HL-60 (cell line): ENCODE measurements at regions not wholly inside any gene's neighbourhood (a gene's known extent, or its start where the extent isn't known, plus 50 kb on each side); places are given as distances from the start of the nearest gene placed in this dataset.

Experiments used
- DNase-seq, 2 experiments: peaks; one replicate each; pipeline ENCODE4 v3.0.0-alpha.2; 2010 to 2020; ENCODE audit warnings: low read depth in 1 of 2, low spot score in 1 of 2
- H3K27ac ChIP-seq: fragments of 250-450 bp; sonication (Bioruptor Pico); replicated peaks from 2 replicates; pipeline ENCODE4 v1.5.1; 2020; ENCODE audit warnings: mild to moderate bottlenecking, moderate library complexity
- H3K27me3 ChIP-seq: fragments of 250-450 bp; sonication (Bioruptor Pico); 2 replicates; pipeline ENCODE4 v1.5.1; 2021; ENCODE audit warnings: mild to moderate bottlenecking, moderate library complexity; ENCODE audit not compliant: insufficient read depth, poor library complexity, severe bottlenecking
- H3K4me3 ChIP-seq: replicated peaks from 2 replicates; pipeline ENCODE4 v1.5.1; 2011; ENCODE audit warnings: mild to moderate bottlenecking, control low read depth, low read length; ENCODE audit not compliant: insufficient read depth
- CTCF ChIP-seq: IDR thresholded peaks from one replicate; pipeline ENCODE4 v1.5.1; 2011; ENCODE audit warnings: low read length, control low read depth, inconsistent platforms; ENCODE audit not compliant: insufficient read depth
- GABPA ChIP-seq: IDR thresholded peaks from 2 replicates; pipeline ENCODE4 v1.6.1; 2012; ENCODE audit warnings: low read depth
- POLR2AphosphoS5 ChIP-seq: IDR thresholded peaks from 2 replicates; pipeline ENCODE4 v1.6.1; 2012; ENCODE audit warnings: low read depth
- REST ChIP-seq: IDR thresholded peaks from 2 replicates; pipeline ENCODE4 v1.6.1; 2012; ENCODE audit warnings: low read depth; ENCODE audit not compliant: insufficient replicate concordance
- SPI1 ChIP-seq: IDR thresholded peaks from 2 replicates; pipeline ENCODE4 v1.6.1; 2012; ENCODE audit warnings: low read depth, mild to moderate bottlenecking, borderline replicate concordance

- DNase-seq = no peak
- Histone ChIP-seq H3K27me3 (no peaks in the 10 kb centered on the region), H3K27ac (no peak overlapping the region), H3K4me3 (no peak overlapping the region)
- TF ChIP-seq SPI1 = no peak
- no peak for TF ChIP-seq POLR2AphosphoS5
- TF ChIP-seq GABPA = no peak
- no peak for TF ChIP-seq REST
- no peak for TF ChIP-seq CTCF
Measured at GRCh38 chr14:43532825-43533416, 974.2 kb downstream of the FSCB start.

- no peak overlapping the region for H3K4me3 ChIP-seq
- H3K27me3 ChIP-seq = no peaks in the 10 kb centered on the region
- H3K27ac ChIP-seq = no peak overlapping the region
- TF ChIP-seq CTCF (no peak), POLR2AphosphoS5 (no peak)
- no peak for DNase-seq
Measured at GRCh38 chr14:43528321-43528720, 978.8 kb downstream of the FSCB start.

- no peak for DNase-seq
- H3K27me3 ChIP-seq = no peaks in the 10 kb centered on the region
- no peak overlapping the region for H3K4me3 ChIP-seq
- no peak for TF ChIP-seq GABPA
- H3K27ac ChIP-seq = no peak overlapping the region
Measured at GRCh38 chr14:43525658-43526057, 981.4 kb downstream of the FSCB start.

GRCh38 chr14:43522901-43523300 is 984.2 kb downstream of the FSCB start:
- Histone ChIP-seq H3K27ac (no peak overlapping the region), H3K4me3 (no peak overlapping the region), H3K27me3 (no peaks in the 10 kb centered on the region)
- DNase-seq = no peak
- no peak for TF ChIP-seq SPI1
- TF ChIP-seq POLR2AphosphoS5 = no peak
- no peak for TF ChIP-seq REST
- no peak for TF ChIP-seq GABPA
- no peak for TF ChIP-seq CTCF
